A549 (cell line): ENCODE measurements at regions not wholly inside any gene's neighbourhood (a gene's known extent, or its start where the extent isn't known, plus 50 kb on each side); places are given as distances from the start of the nearest gene placed in this dataset.
A peak's percentile ranks its signal among the peaks of the same experiment; 100 is the strongest.

Experiments
- ATAC-seq, 2 experiments: fragments of 200-7000 bp in 1 of 2; fragments of >200 bp in 1 of 2; cut with Nextera tagmentation in 1 of 2; cut with Tn5 transposase in 1 of 2; 3 replicates each; pipeline versions ENCODE4 v1.8.0 to v1.9.1; 2018 to 2020; ENCODE audit warnings: mild to moderate bottlenecking in 1 of 2, moderate library complexity in 1 of 2
- CTCF ChIA-PET: fragments of 300-600 bp; sonication (Branson Sonifier 250); formaldehyde crosslinking; extraction: SDS; loops from one replicate; lab custom pipeline; 2021; ENCODE audit warnings: antibody characterized with exemption, inconsistent platforms; lab: Yijun Ruan, JAX
- POLR2A ChIA-PET: fragments of 350-600 bp; formaldehyde crosslinking; extraction: SDS; loops from one replicate; lab custom pipeline; 2021; ENCODE audit warnings: antibody characterized with exemption, inconsistent platforms; lab: Yijun Ruan, JAX
- DNase-seq, 2 experiments: peaks; one replicate each; pipeline versions ENCODE4 v3.0.0 to v3.0.0-alpha.2; 2011 to 2016; ENCODE audit warnings: low read depth in 1 of 2, low spot score in 1 of 2
- FAIRE-seq: peaks from 2 replicates; lab custom pipeline; 2011; peaks lifted over from hg19 to GRCh38; lab: Jason Lieb, UNC
- H3K27ac ChIP-seq, 2 experiments: fragments of >200 bp; sonication (Bioruptor Twin); formaldehyde crosslinking; 3 replicates each; pipeline ENCODE4 v1.5.1; 2016 to 2017
- H3K4me1 ChIP-seq: fragments of >200 bp; sonication (Bioruptor Twin); formaldehyde crosslinking; 3 replicates; pipeline ENCODE4 v1.6.1; 2016
- H3K4me2 ChIP-seq: fragments of >200 bp; sonication (Bioruptor Twin); formaldehyde crosslinking; 3 replicates; pipeline ENCODE4 v1.6.1; 2016
- H3K4me3 ChIP-seq: fragments of >200 bp; sonication (Bioruptor Twin); formaldehyde crosslinking; 3 replicates; pipeline ENCODE4 v1.5.1; 2016
- H3K9me3 ChIP-seq: fragments of >200 bp; sonication (Bioruptor Twin); formaldehyde crosslinking; 3 replicates; pipeline ENCODE4 v1.6.1; 2016
- CBX2 ChIP-seq: fragments of 200-600 bp; sonication (generic); IDR thresholded peaks from 2 replicates; pipeline ENCODE4 v1.6.1; 2016; ENCODE audit warnings: low read depth, mild to moderate bottlenecking, borderline replicate concordance
- CHD2 ChIP-seq: fragments of 150-350 bp; IDR thresholded peaks from 2 replicates; pipeline ENCODE4 v1.6.1; 2014; ENCODE audit warnings: low read length; ENCODE audit not compliant: partially characterized antibody
- CHD4 ChIP-seq: fragments of 200-600 bp; sonication (generic); IDR thresholded peaks from 2 replicates; pipeline ENCODE4 v1.6.1; 2016; ENCODE audit warnings: antibody characterized with exemption, mild to moderate bottlenecking, borderline replicate concordance
- CTCF ChIP-seq: fragments of >200 bp; sonication (Bioruptor Twin); formaldehyde crosslinking; IDR thresholded peaks from 3 replicates; pipeline ENCODE4 v1.5.1; 2016
- E2F6 ChIP-seq: IDR thresholded peaks from 2 replicates; pipeline ENCODE4 v1.6.1; 2012; ENCODE audit warnings: low read depth, borderline replicate concordance
- ESRRA ChIP-seq: fragments of 150-350 bp; IDR thresholded peaks from 2 replicates; pipeline ENCODE4 v1.6.1; 2014; ENCODE audit warnings: mild to moderate bottlenecking, low read length, borderline replicate concordance
- FOSB ChIP-seq: fragments of 250-450 bp; sonication (Bioruptor Pico); IDR thresholded peaks from 2 replicates; pipeline ENCODE4 v1.5.0; 2020; ENCODE audit warnings: mild to moderate bottlenecking, moderate library complexity
- FOSL2 ChIP-seq, 2 experiments: fragments of 450-650 bp in 1 of 2; fragments of >200 bp in 1 of 2; sonication (Bioruptor Twin) in 1 of 2; formaldehyde crosslinking; IDR thresholded peaks; 2 replicates each; pipeline versions ENCODE4 v1.5.0 to v1.6.1; 2016 to 2020; ENCODE audit warnings: mild to moderate bottlenecking in 1 of 2, moderate library complexity in 1 of 2
- GATA3 ChIP-seq: IDR thresholded peaks from 2 replicates; pipeline ENCODE4 v1.6.1; 2012; ENCODE audit warnings: borderline replicate concordance
- KDM1A ChIP-seq: fragments of 200-600 bp; sonication (generic); IDR thresholded peaks from 2 replicates; pipeline ENCODE4 v1.6.1; 2016; ENCODE audit warnings: low read depth, mild to moderate bottlenecking
- MAFK ChIP-seq: fragments of 450-650 bp; IDR thresholded peaks from 2 replicates; pipeline ENCODE4 v1.6.1; 2014; ENCODE audit not compliant: partially characterized antibody
- NPAS2 ChIP-seq: fragments of 250-450 bp; sonication (Bioruptor Pico); IDR thresholded peaks from 2 replicates; pipeline ENCODE4 v1.8.0; 2022; ENCODE audit warnings: mild to moderate bottlenecking, moderate library complexity, borderline replicate concordance
- NR3C1 ChIP-seq: fragments of >200 bp; sonication (Bioruptor Twin); formaldehyde crosslinking; IDR thresholded peaks from 3 replicates; pipeline ENCODE4 v1.6.1; 2017
- POLR2A ChIP-seq: IDR thresholded peaks from 2 replicates; pipeline ENCODE4 v1.6.1; 2012; ENCODE audit warnings: mild to moderate bottlenecking, low read length
- POLR2AphosphoS2 ChIP-seq: conservative IDR thresholded peaks from 2 replicates; pipeline ENCODE4 v1.6.1; 2012; ENCODE audit warnings: low read length, improper control_type of control experiment, inconsistent platforms
- RAD21 ChIP-seq, 2 experiments: fragments of >200 bp in 1 of 2; sonication (Bioruptor Twin) in 1 of 2; formaldehyde crosslinking in 1 of 2; IDR thresholded peaks in 1 of 2; conservative IDR thresholded peaks in 1 of 2; 2 replicates in 1 of 2; 3 replicates in 1 of 2; pipeline ENCODE4 v1.6.1; 2012 to 2018; ENCODE audit warnings: inconsistent platforms in 1 of 2
- RCOR1 ChIP-seq: fragments of 150-350 bp; IDR thresholded peaks from 2 replicates; pipeline ENCODE4 v1.6.1; 2014; ENCODE audit warnings: antibody characterized with exemption, low read length, low read depth
- TP53 ChIP-seq: fragments of 250-450 bp; sonication (Bioruptor Pico); IDR thresholded peaks from 2 replicates; pipeline ENCODE4 v1.5.0; 2021; ENCODE audit warnings: mild to moderate bottlenecking, moderate library complexity
- ZC3H11A ChIP-seq: fragments of 450-650 bp; IDR thresholded peaks from 2 replicates; pipeline ENCODE4 v1.6.1; 2014; ENCODE audit warnings: antibody characterized with exemption, mild to moderate bottlenecking
- ZNF302 ChIP-seq: fragments of 250-450 bp; sonication (Bioruptor Pico); IDR thresholded peaks from 2 replicates; pipeline ENCODE4 v1.9.0; 2021; ENCODE audit warnings: inconsistent platforms, mild to moderate bottlenecking, moderate library complexity
- WGBS: methylation state at CpG from one replicate; pipeline ENCODE4 v1.1.6; 2017; ENCODE audit errors: missing lambda C conversion rate; 5-methylcytosine and 5-hydroxymethylcytosine counted together
- TF ChIP-seq, protein P1 (sequence below): fragments of 250-450 bp; sonication (Bioruptor Pico); IDR thresholded peaks from 2 replicates; pipeline ENCODE4 v1.5.0; 2020; ENCODE audit warnings: low read depth, mild to moderate bottlenecking, moderate library complexity
- TF ChIP-seq, protein P2 (sequence below): fragments of 250-450 bp; sonication (Bioruptor Pico); IDR thresholded peaks from 2 replicates; pipeline ENCODE4 v1.5.0; 2021; ENCODE audit warnings: mild to moderate bottlenecking, moderate library complexity, borderline replicate concordance
- TF ChIP-seq, protein P3 (sequence below): fragments of 450-650 bp; IDR thresholded peaks from 2 replicates; pipeline ENCODE4 v1.6.1; 2014; ENCODE audit warnings: antibody characterized with exemption
- TF ChIP-seq, protein P4 (sequence below): IDR thresholded peaks from 2 replicates; pipeline ENCODE4 v1.6.1; 2012

DNA sequence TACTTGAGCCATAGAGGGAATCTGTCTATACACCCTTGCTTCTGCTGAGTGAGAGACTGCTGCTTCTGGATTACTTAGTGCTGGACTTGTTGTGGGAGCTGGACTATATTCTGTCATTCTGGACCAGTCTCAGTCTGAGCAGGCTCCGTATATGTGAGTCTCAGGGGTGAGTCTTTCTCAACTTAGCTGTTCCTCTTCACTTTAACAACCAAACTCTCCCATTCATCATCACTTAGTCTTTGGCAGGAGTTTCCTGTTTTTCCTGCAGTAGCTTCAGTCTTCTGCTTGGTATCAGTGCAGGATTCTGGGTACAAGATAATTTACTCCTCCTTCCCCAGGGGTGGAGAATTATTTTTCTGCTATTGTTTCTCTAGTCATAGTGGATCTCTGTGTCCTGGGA is 779.5 kb downstream of the METTL15 start:
- Histone ChIP-seq H3K4me1 (no peaks in the 10 kb centered on the region), H3K4me3 (no peak overlapping the region), H3K4me2 (no peak overlapping the region), H3K9me3 (peaks cover 6% of the 10 kb centered on the region; the same call in 1 of the 3 replicates), H3K27ac (peak overlapping the region in 1 of 2 experiments; percentile 22; a peak in 1 of 6 replicates)
- CTCF ChIA-PET = no interaction called here
- no peak for ATAC-seq
- no peak for FAIRE-seq
- no peak for DNase-seq
- POLR2A ChIA-PET = no interaction called here
- WGBS = 92% methylated on average over 1 of the region's 1 CpG
- TF ChIP-seq CTCF (no peak), FOSB (CRISPR knock-in tag) (no peak), RAD21 (conservative IDR thresholded peaks at IDR 0.05 in 1 of 2, IDR thresholded peaks at IDR 0.05 in 1 of 2) (no peak), POLR2AphosphoS2 (no peak), KDM1A (no peak), ZNF302 (CRISPR knock-in tag) (no peak), FOSL2 (IDR thresholded peaks at IDR 0.05) (no peak), FOSL2 (CRISPR knock-in tag; IDR thresholded peaks at IDR 0.05) (no peak), CHD2 (no peak), NPAS2 (CRISPR knock-in tag) (no peak), E2F6 (no peak)
- TF ChIP-seq, protein P1, sequence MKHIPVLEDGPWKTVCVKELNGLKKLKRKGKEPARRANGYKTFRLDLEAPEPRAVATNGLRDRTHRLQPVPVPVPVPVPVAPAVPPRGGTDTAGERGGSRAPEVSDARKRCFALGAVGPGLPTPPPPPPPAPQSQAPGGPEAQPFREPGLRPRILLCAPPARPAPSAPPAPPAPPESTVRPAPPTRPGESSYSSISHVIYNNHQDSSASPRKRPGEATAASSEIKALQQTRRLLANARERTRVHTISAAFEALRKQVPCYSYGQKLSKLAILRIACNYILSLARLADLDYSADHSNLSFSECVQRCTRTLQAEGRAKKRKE (CRISPR knock-in tag) = no peak
- TF ChIP-seq, protein P2, sequence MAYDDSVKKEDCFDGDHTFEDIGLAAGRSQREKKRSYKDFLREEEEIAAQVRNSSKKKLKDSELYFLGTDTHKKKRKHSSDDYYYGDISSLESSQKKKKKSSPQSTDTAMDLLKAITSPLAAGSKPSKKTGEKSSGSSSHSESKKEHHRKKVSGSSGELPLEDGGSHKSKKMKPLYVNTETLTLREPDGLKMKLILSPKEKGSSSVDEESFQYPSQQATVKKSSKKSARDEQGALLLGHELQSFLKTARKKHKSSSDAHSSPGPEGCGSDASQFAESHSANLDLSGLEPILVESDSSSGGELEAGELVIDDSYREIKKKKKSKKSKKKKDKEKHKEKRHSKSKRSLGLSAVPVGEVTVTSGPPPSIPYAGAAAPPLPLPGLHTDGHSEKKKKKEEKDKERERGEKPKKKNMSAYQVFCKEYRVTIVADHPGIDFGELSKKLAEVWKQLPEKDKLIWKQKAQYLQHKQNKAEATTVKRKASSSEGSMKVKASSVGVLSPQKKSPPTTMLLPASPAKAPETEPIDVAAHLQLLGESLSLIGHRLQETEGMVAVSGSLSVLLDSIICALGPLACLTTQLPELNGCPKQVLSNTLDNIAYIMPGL (CRISPR knock-in tag) = no peak
- TF ChIP-seq, protein P3, sequence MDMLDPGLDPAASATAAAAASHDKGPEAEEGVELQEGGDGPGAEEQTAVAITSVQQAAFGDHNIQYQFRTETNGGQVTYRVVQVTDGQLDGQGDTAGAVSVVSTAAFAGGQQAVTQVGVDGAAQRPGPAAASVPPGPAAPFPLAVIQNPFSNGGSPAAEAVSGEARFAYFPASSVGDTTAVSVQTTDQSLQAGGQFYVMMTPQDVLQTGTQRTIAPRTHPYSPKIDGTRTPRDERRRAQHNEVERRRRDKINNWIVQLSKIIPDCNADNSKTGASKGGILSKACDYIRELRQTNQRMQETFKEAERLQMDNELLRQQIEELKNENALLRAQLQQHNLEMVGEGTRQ = no peak

DNA sequence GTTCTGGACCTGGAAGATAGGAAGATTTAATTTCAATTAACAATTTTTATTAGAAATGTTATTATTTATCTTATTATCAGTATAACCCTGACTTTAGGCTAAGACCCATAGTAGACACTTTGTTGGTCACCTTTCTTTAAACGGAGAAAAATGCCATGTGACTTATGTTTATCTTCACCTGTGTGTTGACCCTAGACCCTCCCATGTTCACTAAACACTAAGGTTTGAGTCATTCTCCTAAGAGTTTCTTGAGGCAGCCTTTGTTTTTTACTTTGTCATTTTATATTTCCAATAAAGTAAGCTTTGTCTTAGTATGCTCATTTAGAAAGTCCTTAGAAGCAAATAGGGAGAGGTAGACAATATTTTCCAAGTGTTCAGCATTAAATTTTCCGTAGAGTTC is 771.7 kb downstream of the METTL15 start:
- no peak for FAIRE-seq
- Histone ChIP-seq H3K4me2 (no peak overlapping the region), H3K4me1 (peaks cover 13% of the 10 kb centered on the region), H3K4me3 (no peak overlapping the region), H3K9me3 (peaks cover 6% of the 10 kb centered on the region; the same call in 1 of the 3 replicates)
- WGBS = 78% methylated on average over 2 of the region's 2 CpGs
- POLR2A ChIA-PET = no interaction called here
- ATAC-seq = no peak
- CTCF ChIA-PET = no interaction called here
- TF ChIP-seq RCOR1 (no peak), TP53 (no peak), GATA3 (no peak), MAFK (no peak), CHD4 (no peak), NR3C1 (no peak), ZC3H11A (no peak), E2F6 (no peak), ESRRA (no peak), ZNF302 (CRISPR knock-in tag) (no peak), CBX2 (no peak), POLR2A (no peak)
- TF ChIP-seq, protein P4, sequence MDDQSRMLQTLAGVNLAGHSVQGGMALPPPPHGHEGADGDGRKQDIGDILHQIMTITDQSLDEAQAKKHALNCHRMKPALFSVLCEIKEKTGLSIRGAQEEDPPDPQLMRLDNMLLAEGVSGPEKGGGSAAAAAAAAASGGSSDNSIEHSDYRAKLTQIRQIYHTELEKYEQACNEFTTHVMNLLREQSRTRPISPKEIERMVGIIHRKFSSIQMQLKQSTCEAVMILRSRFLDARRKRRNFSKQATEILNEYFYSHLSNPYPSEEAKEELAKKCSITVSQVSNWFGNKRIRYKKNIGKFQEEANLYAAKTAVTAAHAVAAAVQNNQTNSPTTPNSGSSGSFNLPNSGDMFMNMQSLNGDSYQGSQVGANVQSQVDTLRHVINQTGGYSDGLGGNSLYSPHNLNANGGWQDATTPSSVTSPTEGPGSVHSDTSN = no peak
- TF ChIP-seq, protein P3 = no peak
- TF ChIP-seq, all 56 proteins: peak for 0
- H3K27ac ChIP-seq = no peak overlapping the region
- DNase-seq = no peak
